GM18909 (cell line): ENCODE measurements at regions not wholly inside any gene's neighbourhood (a gene's known extent, or its start where the extent isn't known, plus 50 kb on each side); places are given as distances from the start of the nearest gene placed in this dataset.

Source experiments
- ATAC-seq: cut with Tn5 transposase; IDR thresholded peaks from one replicate; pipeline ENCODE4 v1.9.1; 2021; ENCODE audit warnings: mild to moderate bottlenecking; ENCODE audit not compliant: unreplicated experiment, poor library complexity

GRCh38 chr7:26100406-26101339, 51.3 kb upstream of the NFE2L3 start:
- ATAC-seq, result no peak

- no peak for ATAC-seq
Observed at GRCh38 chr7:26101361-26102151, 50.4 kb upstream of the NFE2L3 start.

GRCh38 chr7:26102176-26102575, 49.8 kb upstream of the NFE2L3 start:
- no peak for ATAC-seq
